GM13976 (cell line): ENCODE measurements at regions not wholly inside any gene's neighbourhood (a gene's known extent, or its start where the extent isn't known, plus 50 kb on each side); places are given as distances from the start of the nearest gene placed in this dataset.

Experiments used
- DNase-seq: peaks from one replicate; pipeline ENCODE4 v3.0.0; 2012; ENCODE audit warnings: low spot score
- CTCF ChIP-seq: IDR thresholded peaks from 2 replicates; pipeline ENCODE4 v1.5.1; 2012; ENCODE audit warnings: borderline replicate concordance, mild to moderate bottlenecking; ENCODE audit not compliant: insufficient read depth; ENCODE audit errors: extremely low read depth, missing control alignments, control extremely low read depth
- in situ Hi-C: fragments of 300-500 bp; cut with MboI; formaldehyde crosslinking; loops from one replicate; pipeline ENCODE4 v1.12.0; 2022; ENCODE audit warnings: low sequenced_read_pairs, mixed read lengths, inconsistent platforms; ENCODE audit not compliant: unreplicated experiment

GRCh38 chr6:103734016-103734415 is 1125.7 kb downstream of the HACE1 start:
- no peak for TF ChIP-seq CTCF
- in situ Hi-C loops: no loop called here
- DNase-seq: no peak

GRCh38 chr6:103729658-103730057 is 1130.1 kb downstream of the HACE1 start:
- in situ Hi-C loops: no loop called here
- DNase-seq: no peak
- no peak for TF ChIP-seq CTCF

- in situ Hi-C loops: no loop called here
- DNase-seq: no peak
- no peak for TF ChIP-seq CTCF
Observed at GRCh38 chr6:103723438-103724322, 1136.0 kb downstream of the HACE1 start.

GRCh38 chr6:103722683-103723082 is 1137.0 kb downstream of the HACE1 start:
- in situ Hi-C loops: no loop called here
- DNase-seq: no peak
- TF ChIP-seq CTCF: no peak

- in situ Hi-C loops: no loop called here
- no peak for TF ChIP-seq CTCF
- no peak for DNase-seq
Observed at GRCh38 chr6:103721923-103722322, 1137.8 kb downstream of the HACE1 start.

- in situ Hi-C loops: no loop called here
- no peak for DNase-seq
- TF ChIP-seq CTCF: no peak
Observed at GRCh38 chr6:103720393-103720792, 1139.3 kb downstream of the HACE1 start.
